Right hindlimb (tissue), 1 donor: ENCODE measurements at regions not wholly inside any gene's neighbourhood (a gene's known extent, or its start where the extent isn't known, plus 50 kb on each side); places are given as distances from the start of the nearest gene placed in this dataset.
A peak's percentile ranks its signal among the peaks of the same experiment; 100 is the strongest.

Experiments
- DNase-seq: peaks from one replicate; pipeline ENCODE4 v3.0.0-alpha.2; 2018

GRCh38 chr2:160634436-160634835 is 140.8 kb upstream of the RBMS1 start:
- no peak for DNase-seq

GRCh38 chr2:160635488-160635887 is 141.9 kb upstream of the RBMS1 start:
- DNase-seq = no peak

- no peak for DNase-seq
Measured at GRCh38 chr2:160639472-160639871, 145.9 kb upstream of the RBMS1 start.

- DNase-seq = no peak
Measured at GRCh38 chr2:160646684-160647444, 153.3 kb upstream of the RBMS1 start.

- no peak for DNase-seq
Measured at GRCh38 chr2:160647967-160648685, 154.5 kb upstream of the RBMS1 start.

- DNase-seq = no peak
Measured at GRCh38 chr2:160649698-160650097, 156.1 kb upstream of the RBMS1 start.

- no peak for DNase-seq
Measured at GRCh38 chr2:160650196-160651118, 156.8 kb upstream of the RBMS1 start.

- DNase-seq = no peak
Measured at GRCh38 chr2:160651416-160652200, 158.0 kb upstream of the RBMS1 start.

- no peak for DNase-seq
Measured at GRCh38 chr2:160652236-160652635, 158.6 kb upstream of the RBMS1 start.

GRCh38 chr2:160657196-160657595 is 163.6 kb upstream of the RBMS1 start:
- no peak for DNase-seq

GRCh38 chr2:160658851-160659250 is 165.2 kb upstream of the RBMS1 start:
- DNase-seq = no peak

- DNase-seq = no peak
Measured at GRCh38 chr2:160660741-160661140, 167.1 kb upstream of the RBMS1 start.

- no peak for DNase-seq
Measured at GRCh38 chr2:160664603-160665140, 171.1 kb upstream of the RBMS1 start.

- peak; percentile 53 for DNase-seq
Measured at GRCh38 chr2:160666154-160667060, 172.8 kb upstream of the RBMS1 start.

GRCh38 chr2:160667811-160668210 is 174.2 kb upstream of the RBMS1 start:
- DNase-seq = no peak

GRCh38 chr2:160670618-160671017 is 177.0 kb upstream of the RBMS1 start:
- no peak for DNase-seq

- no peak for DNase-seq
Measured at GRCh38 chr2:160672211-160672610, 178.6 kb upstream of the RBMS1 start.

- DNase-seq = no peak
Measured at GRCh38 chr2:160674146-160674750, 180.6 kb upstream of the RBMS1 start.

- no peak for DNase-seq
Measured at GRCh38 chr2:160679686-160680085, 186.1 kb upstream of the RBMS1 start.

GRCh38 chr2:160680294-160680693 is 186.7 kb upstream of the RBMS1 start:
- no peak for DNase-seq

GRCh38 chr2:160680974-160681373 is 187.4 kb upstream of the RBMS1 start:
- DNase-seq = no peak
